ENCODE measurements at regions not wholly inside any gene's neighbourhood (a gene's known extent, or its start where the extent isn't known, plus 50 kb on each side); places are given as distances from the start of the nearest gene placed in this dataset.
A peak's percentile ranks its signal among the peaks of the same experiment; 100 is the strongest.

DNA sequence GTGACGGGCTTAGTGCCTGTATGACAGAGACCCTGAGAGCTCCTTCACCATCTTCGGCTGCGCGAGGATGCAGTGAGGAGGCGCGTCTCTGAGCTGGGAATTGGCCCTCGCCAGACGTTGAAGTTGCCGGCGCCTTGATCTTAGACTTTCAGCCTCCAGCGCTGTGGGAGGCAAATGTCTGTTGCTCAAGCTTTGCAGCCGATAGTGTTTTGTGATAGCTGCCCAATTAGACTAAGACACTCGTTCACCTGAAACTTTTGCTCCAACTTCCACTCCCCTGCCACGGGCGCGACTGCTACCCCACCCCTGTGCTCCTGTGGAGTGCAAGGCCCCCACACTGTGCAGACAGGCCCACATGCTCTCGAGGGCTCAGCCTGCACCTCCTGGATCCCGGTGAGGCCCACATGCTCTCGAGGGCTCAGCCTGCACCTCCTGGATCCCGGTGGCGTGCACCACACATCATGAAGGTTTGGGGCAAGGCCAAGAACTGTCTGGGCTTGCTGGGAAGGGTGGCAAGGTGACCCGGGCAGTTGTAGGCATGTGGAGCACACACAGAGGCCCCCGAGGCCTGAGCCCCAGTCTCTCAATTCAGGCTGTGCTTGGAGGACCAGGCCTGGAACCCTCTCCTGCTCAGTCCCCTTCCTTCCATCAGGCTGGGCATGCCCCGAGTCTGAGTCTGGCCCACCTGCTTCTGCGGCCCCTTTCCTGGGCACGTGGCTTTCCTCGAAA, 324.6 kb downstream of the TMEM121 start:
- peak; percentile 7 for DNase-seq
- H3K9me3 ChIP-seq, result no peaks in the 10 kb centered on the region
- H3K27ac ChIP-seq, result no peak overlapping the region
- H3K4me1 ChIP-seq, result no peaks in the 10 kb centered on the region
- intact Hi-C loops (cut with DNase I; ENCODE audit: low total_unique reads), result no loop called here
- no peaks in the 10 kb centered on the region for H3K27me3 ChIP-seq
- 82 to 88% methylated on average over 18 to 27 of the region's 27 CpGs for WGBS, 2 donors
- no peaks in the 10 kb centered on the region for H3K36me3 ChIP-seq (ENCODE audit: low read depth, missing control alignments)
- no peak overlapping the region for H3K4me3 ChIP-seq
- TF ChIP-seq, protein P1, sequence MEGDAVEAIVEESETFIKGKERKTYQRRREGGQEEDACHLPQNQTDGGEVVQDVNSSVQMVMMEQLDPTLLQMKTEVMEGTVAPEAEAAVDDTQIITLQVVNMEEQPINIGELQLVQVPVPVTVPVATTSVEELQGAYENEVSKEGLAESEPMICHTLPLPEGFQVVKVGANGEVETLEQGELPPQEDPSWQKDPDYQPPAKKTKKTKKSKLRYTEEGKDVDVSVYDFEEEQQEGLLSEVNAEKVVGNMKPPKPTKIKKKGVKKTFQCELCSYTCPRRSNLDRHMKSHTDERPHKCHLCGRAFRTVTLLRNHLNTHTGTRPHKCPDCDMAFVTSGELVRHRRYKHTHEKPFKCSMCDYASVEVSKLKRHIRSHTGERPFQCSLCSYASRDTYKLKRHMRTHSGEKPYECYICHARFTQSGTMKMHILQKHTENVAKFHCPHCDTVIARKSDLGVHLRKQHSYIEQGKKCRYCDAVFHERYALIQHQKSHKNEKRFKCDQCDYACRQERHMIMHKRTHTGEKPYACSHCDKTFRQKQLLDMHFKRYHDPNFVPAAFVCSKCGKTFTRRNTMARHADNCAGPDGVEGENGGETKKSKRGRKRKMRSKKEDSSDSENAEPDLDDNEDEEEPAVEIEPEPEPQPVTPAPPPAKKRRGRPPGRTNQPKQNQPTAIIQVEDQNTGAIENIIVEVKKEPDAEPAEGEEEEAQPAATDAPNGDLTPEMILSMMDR (IDR thresholded peaks at IDR 0.05), result no peak
- TF ChIP-seq POLR2A (IDR thresholded peaks at IDR 0.05), result no peak

DNA sequence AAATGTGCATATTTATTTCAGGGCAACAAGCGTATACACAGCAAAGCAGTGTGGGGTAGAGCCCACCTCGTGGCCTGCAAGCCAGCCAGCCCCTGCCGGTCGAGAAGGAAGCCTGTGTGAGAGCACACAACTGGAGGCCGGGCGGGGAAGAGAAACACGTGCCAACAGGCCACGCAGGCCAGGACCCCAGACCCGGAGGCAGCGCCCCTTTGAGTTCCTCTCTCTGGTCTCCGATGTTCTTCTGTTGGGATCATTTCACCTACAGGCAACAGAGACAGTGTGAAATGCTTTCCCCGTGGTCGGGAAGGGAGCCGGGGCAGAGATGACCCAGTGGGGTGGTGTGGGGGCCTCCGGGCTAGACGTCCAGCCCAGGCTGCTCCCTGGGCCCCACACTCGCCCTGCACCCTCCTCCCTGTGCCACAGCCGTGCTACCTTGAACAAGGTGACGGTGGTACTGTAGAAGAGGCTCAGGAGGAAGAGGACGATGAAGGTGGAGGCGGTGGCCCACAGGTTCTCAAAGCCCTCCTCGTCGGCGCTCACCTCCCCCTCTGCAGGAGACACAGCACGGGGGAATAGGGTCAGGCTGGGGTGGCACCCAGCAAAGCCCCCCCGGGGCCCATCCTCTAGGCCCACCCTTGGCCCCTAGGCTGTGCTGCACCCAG, 325.5 kb downstream of the TMEM121 start:
- no peaks in the 10 kb centered on the region for H3K36me3 ChIP-seq (ENCODE audit: low read depth, missing control alignments)
- H3K9me3 ChIP-seq, result no peaks in the 10 kb centered on the region
- TF ChIP-seq, protein P1 (IDR thresholded peaks at IDR 0.05), result no peak
- no peak for TF ChIP-seq POLR2A (IDR thresholded peaks at IDR 0.05)
- intact Hi-C loops (cut with DNase I; ENCODE audit: low total_unique reads), result no loop called here
- no peaks in the 10 kb centered on the region for H3K27me3 ChIP-seq
- no peak overlapping the region for H3K4me3 ChIP-seq
- peak; percentile 9 for DNase-seq
- H3K27ac ChIP-seq, result no peak overlapping the region
- no peaks in the 10 kb centered on the region for H3K4me1 ChIP-seq
- 82 to 84% methylated on average over 14 to 26 of the region's 26 CpGs for WGBS, 2 donors

DNA sequence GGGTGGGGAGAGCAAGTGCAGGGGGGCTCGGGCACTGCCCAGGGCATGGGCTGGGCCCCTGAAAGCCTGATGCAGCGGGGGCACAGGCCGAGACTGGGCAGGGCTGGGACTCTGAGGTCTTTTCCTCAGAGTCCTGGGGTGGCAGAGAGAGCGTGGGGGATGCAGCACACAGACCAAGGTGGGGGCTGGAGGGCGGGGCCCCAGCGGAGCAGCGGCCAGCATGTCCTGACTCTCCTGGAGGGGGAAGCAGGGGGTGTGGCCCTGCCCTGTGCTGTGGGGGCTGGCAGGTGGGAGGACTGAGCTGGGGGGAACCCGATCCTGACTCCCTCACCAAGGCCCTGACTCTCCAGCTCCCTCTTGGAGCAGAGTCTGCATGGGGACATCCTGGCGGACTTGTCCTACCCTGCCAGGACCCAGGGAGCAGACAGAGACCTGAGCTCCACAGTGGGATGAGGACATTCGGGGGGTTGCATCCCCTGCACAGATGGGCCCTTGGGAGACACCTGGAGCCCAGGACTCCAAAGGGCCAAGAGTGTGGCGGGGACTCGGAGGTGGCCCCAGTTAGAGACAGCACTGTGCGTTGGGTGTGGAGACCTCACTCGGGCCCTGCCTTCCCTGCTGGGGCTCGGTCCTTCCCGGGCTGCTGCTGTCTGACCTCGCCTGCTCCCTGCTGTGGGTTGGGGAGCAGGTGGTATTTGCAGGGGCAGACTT, 326.1 kb downstream of the TMEM121 start:
- intact Hi-C loops (cut with DNase I; ENCODE audit: low total_unique reads), result no loop called here
- no peaks in the 10 kb centered on the region for H3K27me3 ChIP-seq
- peak; percentile 5 for DNase-seq
- no peaks in the 10 kb centered on the region for H3K9me3 ChIP-seq
- WGBS, 2 donors, result 50 to 84% methylated on average over 4 to 17 of the region's 17 CpGs
- H3K27ac ChIP-seq, result no peak overlapping the region
- no peak overlapping the region for H3K4me3 ChIP-seq
- H3K36me3 ChIP-seq (ENCODE audit: low read depth, missing control alignments), result no peaks in the 10 kb centered on the region
- TF ChIP-seq POLR2A (IDR thresholded peaks at IDR 0.05), result no peak
- TF ChIP-seq, protein P1 (IDR thresholded peaks at IDR 0.05), result no peak
- no peaks in the 10 kb centered on the region for H3K4me1 ChIP-seq

DNA sequence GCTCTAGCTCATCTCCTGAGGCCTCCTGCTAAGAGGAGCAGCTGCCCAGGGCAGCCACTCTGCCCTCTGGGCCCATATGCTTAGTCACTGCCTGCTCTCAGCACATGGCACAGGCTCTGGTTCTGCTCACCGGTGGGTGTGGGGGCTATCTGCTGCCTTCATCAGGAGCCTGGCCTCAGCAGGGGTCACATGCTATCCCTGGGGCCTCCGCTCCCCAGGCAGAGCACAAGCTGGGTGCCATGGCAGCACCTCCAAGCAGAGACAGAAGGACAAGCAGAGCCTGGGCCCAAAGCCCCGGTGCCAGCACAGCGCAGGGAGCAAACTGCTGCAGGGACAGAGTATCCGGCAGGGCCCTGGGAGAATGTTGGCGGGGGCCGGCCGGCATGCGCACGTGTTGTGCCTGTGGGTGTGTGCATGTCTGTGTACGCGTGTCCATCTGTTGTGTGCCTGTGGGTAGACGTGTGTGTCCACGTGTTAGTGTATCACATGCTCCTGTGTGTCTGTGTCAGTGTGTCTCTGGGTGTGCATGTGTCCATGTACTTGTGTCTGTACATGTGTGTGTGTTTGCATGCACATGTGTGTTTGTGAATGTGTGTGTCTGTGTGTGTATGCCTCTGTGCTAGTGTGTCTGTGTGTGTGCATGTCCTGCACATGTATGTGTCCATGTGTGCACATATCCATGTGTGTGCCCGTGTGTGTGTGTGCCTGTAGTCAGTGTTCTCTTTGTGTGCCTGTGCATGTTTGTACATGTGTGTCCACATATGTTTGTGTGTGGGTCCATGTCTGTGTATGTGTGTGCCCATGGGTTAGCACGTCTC, 326.9 kb downstream of the TMEM121 start:
- intact Hi-C loops (cut with DNase I; ENCODE audit: low total_unique reads), result no loop called here
- no peaks in the 10 kb centered on the region for H3K27me3 ChIP-seq
- no peaks in the 10 kb centered on the region for H3K9me3 ChIP-seq
- TF ChIP-seq, protein P1 (IDR thresholded peaks at IDR 0.05), result no peak
- TF ChIP-seq POLR2A (IDR thresholded peaks at IDR 0.05), result no peak
- 93 to 94% methylated on average over 2 to 14 of the region's 16 CpGs for WGBS, 2 donors
- H3K4me1 ChIP-seq, result no peaks in the 10 kb centered on the region
- H3K4me3 ChIP-seq, result no peak overlapping the region
- no peaks in the 10 kb centered on the region for H3K36me3 ChIP-seq (ENCODE audit: low read depth, missing control alignments)
- H3K27ac ChIP-seq, result no peak overlapping the region
- DNase-seq, result peak; percentile 9

All from testis (tissue), 2 donors.